Suppressor macrophage treated with lipopolysaccharide for 1 hour (primary cell): ENCODE measurements at regions not wholly inside any gene's neighbourhood (a gene's known extent, or its start where the extent isn't known, plus 50 kb on each side); places are given as distances from the start of the nearest gene placed in this dataset.
"Not testable (repeated sequence)": the region's sequence is repeated elsewhere in the genome, so short reads cannot be mapped to it uniquely, and the experiment has no call there.

Source experiments
- DNase-seq, 3 donors: peaks; one replicate each; pipeline ENCODE4 v3.0.0-alpha.2; 2020 to 2022

DNA sequence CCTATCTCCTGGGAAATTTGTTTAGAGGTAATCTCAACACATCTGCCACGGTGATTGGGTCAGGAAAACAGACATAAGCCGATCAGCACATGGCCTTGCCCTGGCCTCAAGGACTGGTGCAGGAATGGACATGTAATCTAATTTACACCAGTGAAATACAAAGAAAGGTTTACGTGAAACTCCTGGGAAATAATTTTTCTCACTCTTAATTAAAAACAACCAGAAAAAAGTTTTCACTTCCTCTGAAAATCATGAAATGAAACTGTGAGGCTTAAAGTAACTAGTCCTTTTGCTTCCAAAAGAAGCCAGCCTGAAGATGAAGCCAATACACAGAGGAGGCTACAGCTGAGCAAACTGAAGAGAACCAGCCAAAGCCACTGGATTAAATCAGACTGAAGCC lies 154.1 kb upstream of the FAM241A start:
- peak; percentile 10 to 47 (median 30) for DNase-seq

DNA sequence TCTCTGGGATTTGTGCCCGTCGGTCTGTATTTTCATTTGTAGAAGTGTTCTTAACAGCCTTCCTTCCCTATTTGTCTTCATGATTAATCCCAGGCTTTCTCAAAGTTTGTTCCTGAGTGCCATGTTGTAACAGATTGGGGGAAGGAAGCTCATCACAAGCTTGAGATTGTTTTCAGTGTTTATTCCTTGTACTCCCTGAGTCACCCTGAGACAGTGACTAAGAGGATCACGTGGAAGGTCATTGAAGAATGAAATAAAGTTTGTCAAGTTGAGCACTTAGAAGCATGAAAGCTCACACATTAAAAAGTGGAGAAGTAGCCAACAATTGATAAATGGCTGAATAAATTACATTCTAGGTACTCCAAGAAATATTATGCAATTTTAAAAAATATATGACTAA lies 153.5 kb upstream of the FAM241A start:
- DNase-seq, result peak; percentile 81 to 95 (median 92)

DNA sequence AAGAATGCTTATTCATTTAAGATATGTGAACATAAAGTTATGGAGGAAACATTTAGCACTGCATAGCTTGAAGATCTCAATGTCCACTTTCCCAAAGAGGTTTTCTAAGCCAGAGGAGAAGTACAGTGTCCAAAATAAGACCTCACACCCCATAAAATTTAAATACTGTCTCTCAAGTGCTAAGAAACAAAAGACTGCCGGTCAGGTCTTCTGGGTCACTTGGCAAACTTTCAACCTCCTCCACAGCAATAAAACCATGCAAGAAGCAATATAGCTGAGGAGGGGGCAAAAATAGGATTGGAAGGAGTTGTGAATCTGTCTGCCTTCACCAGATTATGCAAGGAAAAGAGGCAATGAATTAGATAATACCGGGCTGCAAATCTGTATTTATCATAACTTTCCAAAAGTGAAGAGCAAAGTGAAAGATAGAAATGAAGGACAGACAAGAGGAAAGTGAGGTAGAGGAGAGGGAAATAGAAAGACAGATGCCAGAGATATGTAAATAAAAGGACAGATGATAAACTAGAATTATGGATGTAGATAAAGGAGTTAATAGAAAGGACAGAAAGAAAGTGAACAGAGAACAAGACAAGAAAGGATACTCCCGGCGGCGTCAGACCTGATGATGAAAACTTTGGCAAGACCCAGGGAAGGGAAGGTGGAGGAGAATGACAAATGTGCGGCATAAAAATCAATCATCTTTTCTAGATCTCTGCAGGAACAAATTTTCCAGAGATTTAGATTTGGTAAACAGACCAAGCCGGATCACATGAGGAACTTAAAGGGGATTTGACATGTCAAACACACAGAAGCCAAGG lies 152.7 kb upstream of the FAM241A start:
- no peak for DNase-seq

DNA sequence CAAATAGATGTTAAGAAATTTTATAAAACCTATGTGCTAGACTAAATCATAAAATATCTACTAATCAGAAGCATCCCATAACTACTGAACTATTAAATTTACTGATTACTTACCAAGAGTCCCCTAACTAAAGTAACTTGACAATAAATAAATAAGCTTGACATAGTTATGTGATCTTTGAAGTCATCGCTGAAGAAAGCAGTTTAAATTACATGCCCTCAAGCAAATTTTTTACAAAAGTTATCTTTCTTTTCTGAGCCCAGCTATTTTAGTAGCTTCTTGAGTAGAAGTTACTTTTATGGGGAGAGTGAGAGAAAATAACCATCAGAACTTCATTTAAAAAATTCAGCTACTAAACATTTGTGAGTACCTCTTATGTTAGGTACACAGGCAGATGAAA lies 150.9 kb upstream of the FAM241A start:
- DNase-seq, result no peak

DNA sequence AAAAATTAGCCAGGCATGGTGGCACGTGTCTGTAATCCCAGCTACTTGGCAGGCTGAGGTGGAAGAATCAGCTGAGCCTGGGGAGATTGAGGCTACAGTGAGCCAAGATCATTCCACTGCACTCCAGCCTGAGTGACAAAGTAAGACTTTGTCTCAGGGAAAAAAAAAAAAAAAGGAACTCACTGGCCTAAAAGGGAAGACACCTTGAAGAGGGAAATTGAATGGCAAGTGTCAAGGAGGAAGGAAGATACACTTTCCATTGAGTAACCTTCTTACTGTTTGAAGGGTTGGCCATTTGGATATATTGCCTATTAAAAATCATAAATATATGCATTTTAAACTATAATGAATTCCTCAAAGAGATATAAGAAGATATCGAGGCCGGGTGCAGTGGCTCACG lies 147.5 kb upstream of the FAM241A start:
- DNase-seq, result peak in 2 of 3 donors; percentile 59 to 72

DNA sequence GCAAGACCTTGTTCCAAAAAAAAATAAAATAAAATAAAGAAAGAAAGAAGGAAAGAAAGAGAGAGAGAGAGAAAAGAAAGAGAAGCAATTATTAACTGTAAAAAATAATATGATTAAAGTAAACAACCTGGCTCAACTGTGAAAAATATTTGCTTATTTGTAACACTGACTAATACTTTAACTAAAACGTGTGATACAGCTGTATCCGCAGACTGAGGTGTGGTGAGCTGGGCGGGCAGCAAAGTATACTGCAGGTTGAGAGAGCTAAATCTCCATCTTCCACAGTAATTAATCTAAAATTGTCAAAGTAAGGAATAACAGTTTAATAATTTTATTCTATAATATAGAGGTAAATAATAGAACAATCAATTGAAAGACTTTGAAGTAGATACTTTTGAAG lies 145.5 kb upstream of the FAM241A start:
- DNase-seq, result no peak

DNA sequence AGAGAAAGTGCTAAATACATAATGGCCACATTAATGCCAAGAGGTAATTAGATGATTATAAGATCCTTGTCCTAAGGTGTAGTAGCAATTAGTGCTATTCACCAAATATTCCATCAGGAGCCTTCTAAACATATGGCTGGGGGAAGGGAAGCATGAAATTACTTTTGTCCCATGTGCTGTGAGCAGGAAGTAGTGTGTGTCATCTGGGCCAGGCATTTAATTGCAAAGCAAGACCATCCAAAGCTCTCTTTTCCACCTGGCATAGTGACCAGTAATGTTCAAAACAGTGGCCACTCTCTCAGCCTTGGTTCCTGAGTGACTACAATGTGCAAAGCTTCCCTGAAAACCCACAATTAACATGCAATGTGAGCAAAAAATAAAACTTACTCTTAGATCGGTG lies 144.2 kb upstream of the FAM241A start:
- no peak for DNase-seq

DNA sequence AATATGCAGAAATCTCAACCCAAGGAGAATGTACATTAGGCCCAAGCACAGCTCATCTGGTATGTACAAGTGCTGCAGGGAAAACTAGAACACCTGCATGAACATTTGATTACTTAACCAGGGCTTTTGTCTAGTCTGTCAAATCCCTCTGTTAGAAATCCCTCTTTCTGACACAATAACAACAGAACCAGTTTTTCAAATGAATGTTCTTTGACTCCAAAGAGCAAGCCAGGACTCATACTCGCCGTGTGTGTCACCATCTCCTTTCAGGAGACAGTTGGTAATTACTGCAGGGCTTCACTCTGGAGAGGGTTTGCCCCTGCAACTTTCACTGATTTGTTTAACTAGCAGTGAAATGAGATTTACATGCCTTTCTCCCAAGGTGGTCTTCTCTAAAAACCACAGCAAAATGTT lies 143.0 kb upstream of the FAM241A start:
- no peak for DNase-seq

DNA sequence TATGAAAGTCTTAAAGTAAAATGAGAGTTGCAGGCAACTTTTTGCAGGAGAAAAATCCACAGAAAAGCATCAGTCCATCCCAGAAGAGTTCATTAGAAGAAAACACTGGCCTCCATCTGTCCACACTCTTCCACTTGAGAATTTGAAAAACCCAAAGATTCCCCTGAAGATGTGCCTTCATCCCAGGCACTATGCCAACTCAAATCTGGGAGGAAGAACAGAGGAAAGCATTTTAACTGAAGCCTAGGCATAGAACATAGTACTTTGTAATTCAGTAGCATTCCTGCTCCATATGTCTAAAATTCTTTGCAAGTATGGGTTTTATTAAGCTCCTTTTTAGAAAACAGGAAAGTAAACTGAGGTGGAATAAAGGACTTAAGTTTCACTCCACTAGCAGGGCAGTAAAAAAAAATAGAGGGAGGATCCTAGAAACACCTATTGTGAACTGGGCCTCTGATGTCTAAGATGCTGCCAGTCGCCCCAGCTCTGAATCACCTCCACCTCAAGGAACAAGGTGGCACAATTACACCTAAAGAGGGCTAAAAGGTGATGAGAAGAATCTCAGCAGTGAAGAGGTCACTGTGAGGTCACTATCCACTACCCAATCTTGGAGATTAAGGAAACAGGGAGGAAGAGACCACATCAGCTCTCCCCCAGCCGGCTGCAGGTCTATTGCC lies 141.9 kb upstream of the FAM241A start:
- DNase-seq, result no peak

DNA sequence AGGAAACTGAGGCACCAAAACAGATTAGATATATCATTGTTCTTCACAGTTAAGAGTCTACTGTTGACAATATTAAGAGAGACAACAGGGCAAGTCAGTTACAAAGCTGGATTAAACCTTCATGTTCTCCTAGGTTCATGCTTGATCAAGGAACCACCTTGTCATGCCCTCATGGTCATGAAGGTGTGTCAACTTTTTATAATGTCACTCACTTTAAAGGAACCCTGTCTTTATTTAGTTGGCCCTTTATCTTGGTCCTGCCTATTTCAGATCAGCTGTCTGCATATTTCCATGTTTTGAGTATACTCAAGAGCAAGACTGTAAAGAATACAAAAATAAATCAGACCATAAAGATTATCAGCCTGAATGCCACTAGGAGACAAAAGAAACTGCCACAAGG lies 140.2 kb upstream of the FAM241A start:
- no peak for DNase-seq

DNA sequence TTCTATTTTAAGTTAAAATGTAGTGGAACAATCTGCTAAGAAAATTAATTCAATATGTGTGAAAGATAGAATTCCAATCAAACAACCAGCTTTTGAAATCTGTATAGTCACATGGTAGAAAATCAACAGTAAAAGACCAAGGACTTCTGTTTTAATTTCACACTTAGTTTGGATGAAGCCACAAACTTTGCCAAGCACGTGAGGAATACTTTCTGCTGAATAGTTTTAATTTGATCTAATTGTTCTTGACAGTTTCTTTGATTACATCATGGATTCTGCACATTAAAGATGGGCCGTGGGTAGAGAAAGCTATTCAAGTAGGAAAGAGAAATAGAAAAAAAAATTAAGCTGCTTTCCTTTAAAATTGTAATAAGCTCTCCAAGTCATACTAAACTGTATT lies 137.9 kb upstream of the FAM241A start:
- DNase-seq, result peak in 2 of 3 donors; percentile 18 to 26

DNA sequence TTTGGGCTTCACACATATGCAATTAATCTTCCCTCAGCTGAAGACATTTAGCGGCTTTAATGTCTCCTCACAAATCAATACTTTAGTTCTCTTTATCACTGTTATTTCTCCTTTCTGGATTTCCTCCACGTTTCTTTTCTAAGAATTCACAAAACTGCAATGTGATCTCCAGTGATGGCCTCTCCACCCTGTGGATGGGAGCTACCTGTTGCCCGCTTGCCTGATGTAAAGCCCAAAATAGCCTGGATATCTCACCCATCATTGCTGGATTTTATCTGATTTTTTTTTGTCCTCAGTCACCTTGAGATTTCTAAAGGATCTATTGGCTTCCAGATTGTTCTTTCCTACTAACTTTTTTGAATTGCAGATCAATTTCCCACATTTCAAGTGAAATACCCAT lies 129.3 kb upstream of the FAM241A start:
- no peak for DNase-seq

DNA sequence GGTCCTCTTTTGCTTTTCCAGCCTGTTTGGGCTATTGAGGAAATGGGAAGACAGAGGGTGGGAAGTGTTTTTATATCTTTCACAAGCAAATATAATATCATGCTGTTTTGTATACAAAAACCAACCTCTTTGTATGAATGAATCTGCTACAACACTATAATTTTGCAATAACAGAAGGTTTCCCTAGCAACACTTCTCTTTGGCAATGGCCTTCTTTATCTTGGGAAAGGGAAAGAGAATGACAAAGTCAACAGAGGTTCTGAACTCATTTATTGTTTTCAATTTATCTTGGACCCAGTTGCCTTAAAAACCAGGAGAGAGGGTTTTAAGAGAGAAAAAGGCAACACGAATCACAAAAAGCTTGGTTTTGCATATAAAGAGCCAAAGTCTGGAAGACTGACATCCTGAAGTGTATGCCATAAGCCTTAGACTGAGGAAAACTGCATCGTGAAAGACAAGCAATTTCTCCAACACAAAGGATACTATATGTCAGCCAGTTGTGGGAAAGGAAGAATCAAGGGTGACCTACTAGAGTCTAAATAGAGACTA lies 121.8 kb upstream of the FAM241A start:
- no peak for DNase-seq

DNA sequence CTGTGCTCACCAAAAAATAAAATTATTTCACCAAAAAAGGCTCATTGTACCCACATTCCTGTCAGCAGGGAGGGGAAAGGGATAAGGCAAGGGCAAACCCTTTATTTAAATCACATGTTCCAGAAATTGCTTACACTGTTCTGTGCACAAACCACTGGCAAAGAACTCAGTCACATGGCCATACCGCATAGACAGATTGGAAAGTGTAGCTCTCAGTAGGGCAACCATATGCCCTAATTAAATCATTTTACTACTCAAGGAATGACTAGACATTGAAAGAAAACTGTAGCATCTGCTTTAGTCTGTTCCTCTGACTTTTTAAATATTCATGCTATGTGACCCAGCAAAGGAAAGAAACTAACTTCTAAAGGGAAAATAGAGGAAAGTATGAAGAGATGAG lies 119.2 kb upstream of the FAM241A start:
- no peak for DNase-seq

DNA sequence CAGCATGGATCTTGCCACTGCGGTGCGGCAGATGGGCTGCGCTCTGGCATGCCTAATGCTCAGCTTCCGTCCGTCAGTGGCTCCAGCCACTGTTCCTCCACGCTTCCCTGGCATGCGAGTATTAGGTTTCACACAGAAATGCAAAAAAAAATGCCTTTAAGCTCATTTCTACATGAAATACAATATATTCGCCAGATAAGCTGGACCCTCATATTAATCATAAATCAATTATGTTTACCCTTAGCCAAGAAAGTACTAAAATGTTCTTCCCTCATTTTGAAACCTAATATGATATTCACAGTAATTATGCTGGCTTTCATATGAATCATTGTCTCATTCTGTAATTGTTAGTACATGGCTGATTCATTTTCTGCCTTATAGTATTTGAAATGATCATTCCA lies 115.5 kb upstream of the FAM241A start:
- no peak for DNase-seq

DNA sequence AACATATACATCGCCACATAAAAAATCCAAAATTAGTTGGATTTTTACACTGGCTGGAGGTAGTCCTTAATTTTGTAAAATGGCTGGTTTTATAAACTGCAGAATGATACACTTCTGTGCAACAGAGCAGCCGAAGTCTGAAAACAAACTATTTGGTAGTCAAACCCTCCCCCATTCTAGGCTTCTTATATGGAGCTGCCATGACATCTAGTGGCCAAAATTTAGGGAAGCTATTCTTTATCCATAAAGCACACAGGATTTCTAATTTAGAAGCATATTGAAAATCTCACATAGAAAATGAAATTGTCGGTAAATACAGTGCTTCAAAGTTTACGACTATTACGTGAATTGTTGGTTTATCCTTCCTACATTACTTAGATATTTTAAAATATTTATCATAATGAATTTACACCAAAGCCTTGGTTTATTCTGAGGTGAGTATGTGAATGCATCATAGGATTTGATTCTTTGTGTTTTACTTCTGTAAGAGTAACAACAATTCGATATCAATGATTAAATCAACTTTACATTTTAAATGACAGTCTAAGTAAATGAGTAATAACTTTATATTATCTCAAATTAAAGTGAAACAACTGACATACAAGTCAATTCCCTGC lies 113.4 kb upstream of the FAM241A start:
- peak; percentile 65 to 79 (median 78) for DNase-seq

DNA sequence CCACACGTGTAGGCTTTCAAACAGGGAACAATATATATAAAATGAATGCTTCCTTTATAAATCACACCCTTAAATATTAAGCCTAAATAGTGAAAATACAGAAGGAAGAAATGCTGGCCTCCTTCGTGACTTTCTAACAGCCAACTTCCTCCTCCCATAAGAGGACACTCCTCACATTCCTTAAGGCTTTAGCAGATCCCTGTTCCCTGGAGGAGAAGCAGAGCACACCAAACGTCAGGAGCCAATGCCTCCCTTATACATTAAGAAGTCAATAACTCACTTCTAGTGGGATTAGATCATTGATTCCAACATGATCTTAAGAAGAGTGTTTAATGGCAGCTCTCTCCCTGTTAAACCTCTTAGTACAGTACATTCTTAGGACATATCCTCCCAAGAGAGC lies 108.4 kb upstream of the FAM241A start:
- DNase-seq, result no peak

DNA sequence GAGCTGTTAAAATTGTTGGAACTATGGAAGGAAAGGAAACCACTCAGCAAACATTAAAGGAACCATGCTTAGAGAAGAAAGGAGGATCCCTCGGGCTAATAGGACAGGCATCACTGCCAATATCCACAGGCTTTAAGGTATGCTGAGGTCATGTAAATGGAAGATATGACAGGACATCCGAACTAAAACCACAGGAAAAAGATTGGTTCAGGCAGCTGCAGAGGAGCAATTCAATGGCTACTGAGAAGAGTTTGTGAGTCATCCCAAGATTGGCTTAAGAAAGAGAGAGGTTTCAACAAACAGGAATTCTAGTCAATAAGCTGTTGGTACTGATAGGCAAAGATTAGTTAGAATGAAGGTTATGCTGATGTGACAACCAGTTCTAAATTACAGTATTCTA lies 106.4 kb upstream of the FAM241A start:
- DNase-seq, result no peak

DNA sequence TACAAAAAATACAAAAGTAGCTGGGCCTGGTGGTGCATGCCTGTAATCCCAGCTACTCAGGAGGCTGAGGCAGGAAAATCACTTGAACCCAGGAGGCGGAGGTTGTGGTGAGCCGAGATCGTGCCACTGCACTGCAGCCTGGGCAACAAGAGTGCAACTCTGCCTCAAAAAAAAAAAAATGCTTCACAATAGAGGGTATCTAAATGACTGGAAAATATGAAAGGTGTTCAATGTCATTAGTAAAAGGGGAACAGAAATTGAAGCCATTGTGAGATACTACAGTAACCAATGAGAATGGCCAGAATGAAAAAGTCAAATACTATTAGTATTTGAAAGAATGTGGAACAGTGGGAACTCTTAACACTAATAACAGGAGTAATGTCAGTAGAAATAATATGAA lies 96.1 kb upstream of the FAM241A start:
- not testable (repeated sequence) for DNase-seq

DNA sequence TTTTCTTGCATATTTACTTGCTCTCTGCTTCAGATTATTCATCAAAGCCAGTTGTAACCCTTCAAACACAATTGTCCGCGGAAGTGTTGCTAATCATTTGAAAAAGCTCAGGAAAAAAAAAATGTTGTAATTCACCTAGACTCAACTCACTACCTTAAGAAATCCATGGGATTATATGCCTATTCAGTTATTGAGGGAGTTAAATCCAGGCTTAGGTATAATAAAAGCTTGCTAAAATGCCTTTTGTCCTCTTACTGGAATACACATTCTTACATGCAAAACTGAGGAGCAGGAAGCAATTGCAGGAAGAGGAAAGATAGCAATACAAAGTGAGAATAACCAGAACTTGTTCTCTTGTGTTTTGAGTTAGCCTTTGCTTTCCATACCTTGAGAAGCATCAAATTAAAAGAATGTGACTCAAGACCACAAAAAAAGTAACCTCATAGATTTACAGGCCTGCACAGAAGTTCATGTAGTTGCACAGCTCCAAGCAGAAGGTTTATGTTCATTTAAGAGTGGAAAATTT lies 91.4 kb upstream of the FAM241A start:
- DNase-seq, result no peak

DNA sequence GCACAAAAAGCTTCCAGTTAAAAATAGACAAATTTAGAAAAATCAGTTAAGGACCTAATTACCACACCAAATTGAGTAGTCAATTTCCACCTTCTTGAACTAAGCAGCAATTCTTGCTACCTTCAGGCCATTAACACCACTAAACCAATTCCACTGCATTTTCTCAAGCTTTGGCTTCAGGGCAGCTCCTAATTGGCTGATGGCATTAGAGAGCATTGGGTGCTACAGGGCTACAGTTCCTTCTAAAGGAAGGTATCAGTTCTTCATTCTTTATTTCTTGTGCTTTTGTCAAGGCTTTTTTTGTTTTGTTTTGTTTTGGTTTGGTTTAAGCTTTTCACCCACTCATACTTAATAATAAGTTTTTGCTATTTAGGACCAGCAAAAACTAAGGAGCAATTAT lies 90.2 kb upstream of the FAM241A start:
- DNase-seq, result no peak

DNA sequence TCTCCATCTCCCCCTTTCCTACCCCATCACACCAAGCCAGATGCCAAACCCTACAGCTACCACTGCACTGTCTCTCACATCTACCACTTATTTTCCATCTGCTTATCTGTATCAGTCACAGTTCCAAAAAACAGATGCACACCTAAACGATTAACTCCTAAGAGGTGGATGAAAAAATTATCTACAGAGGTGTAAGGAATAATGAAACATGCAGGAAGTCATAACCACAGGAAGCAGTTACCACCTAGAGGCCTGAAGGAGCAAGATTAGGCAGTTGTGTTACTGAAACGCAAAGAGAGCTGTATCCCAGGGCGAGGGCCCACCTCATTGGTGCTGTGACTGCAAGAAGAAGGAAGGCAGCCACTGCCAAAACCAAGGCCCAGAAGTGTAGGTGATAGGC lies 87.8 kb upstream of the FAM241A start:
- no peak for DNase-seq

DNA sequence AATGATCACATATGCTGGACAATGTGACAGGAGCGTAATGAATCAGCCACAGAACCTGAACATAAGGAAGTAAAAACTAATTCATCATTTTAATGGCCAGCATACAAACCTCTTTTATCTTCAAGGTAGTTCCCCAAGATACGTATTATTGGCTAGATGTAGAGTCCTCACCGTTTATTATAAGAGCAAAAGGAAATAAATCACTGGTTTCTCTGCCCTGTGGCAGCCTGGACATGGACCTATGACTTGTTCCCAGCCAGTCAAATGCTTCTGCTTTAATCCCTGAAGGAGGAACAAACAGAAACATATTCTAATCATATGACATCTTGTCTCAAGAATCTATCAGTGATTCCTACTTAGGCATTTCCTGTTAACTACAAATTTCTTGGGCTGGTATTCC lies 86.8 kb upstream of the FAM241A start:
- peak; percentile 7 to 33 (median 27) for DNase-seq

DNA sequence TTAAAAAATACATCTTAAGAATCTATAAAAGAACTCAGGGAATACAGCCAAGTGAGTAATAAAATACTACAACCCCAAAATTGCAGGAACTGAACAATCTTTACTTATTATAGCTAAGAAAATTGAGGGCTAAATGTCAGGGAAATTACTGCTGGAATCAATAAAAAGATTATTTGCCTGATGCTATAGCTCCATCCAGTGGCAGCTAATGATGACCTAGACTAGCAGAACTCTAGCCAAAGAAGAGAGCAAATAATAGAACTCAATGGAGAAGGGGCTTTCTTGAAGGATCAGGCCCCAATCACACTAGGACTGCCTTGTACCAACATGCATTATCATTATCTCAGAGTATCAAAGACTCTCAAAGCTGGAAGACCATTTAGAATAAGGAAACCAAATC lies 85.0 kb upstream of the FAM241A start:
- DNase-seq, result peak; percentile 46 to 54 (median 51)
